ENCODE measurements at regions not wholly inside any gene's neighbourhood (a gene's known extent, or its start where the extent isn't known, plus 50 kb on each side); places are given as distances from the start of the nearest gene placed in this dataset.
A peak's percentile ranks its signal among the peaks of the same experiment; 100 is the strongest.

- ChIA-PET CTCF (no interaction called here), POLR2A (no interaction called here)
- H3K4me1 ChIP-seq: no peaks in the 10 kb centered on the region
- H3K4me3 ChIP-seq (ENCODE audit: low read depth, low read length): no peak overlapping the region
- BruUV-seq (replicated peaks): no TSS peak
- H3K36me3 Mint-ChIP-seq (ENCODE audit: insufficient read depth, unreplicated experiment): no peaks in the 10 kb centered on the region
- no peaks in the 10 kb centered on the region for H3K9me3 Mint-ChIP-seq (ENCODE audit: unreplicated experiment)
- H3K36me3 ChIP-seq (ENCODE audit: control insufficient read depth, insufficient read depth, low read length): no peaks in the 10 kb centered on the region
- no peaks in the 10 kb centered on the region for H3K4me1 Mint-ChIP-seq (ENCODE audit: low read depth, unreplicated experiment)
- intact Hi-C loops (cut with micrococcal nuclease; ENCODE audit: unreplicated experiment): no loop called here
- no peak for TF ChIP-seq CTCF (IDR thresholded peaks at IDR 0.05; ENCODE audit: insufficient read depth in 1 of 2, low read depth in 1 of 2, low read length in 1 of 2, severe bottlenecking in 1 of 2, unreplicated experiment in 1 of 2)
- H3K27ac Mint-ChIP-seq (ENCODE audit: unreplicated experiment): no peak overlapping the region
- H3K27me3 ChIP-seq (replicated peaks; ENCODE audit: control insufficient read depth, insufficient read depth, low read length): no peaks in the 10 kb centered on the region
- H3K9me3 ChIP-seq: no peaks in the 10 kb centered on the region
- no peak overlapping the region for H3K4me3 Mint-ChIP-seq (ENCODE audit: unreplicated experiment)
- H3K27me3 Mint-ChIP-seq (ENCODE audit: insufficient read depth, unreplicated experiment): no peaks in the 10 kb centered on the region
- DNase-seq: no peak
These were observed 392.9 kb downstream of the IPMK start for GRCh38 chr10:57874810-57875209.

GRCh38 chr10:57867241-57867640, 400.5 kb downstream of the IPMK start:
- intact Hi-C loops (cut with micrococcal nuclease; ENCODE audit: unreplicated experiment): no loop called here
- POLR2A ChIA-PET: no interaction called here
- no peaks in the 10 kb centered on the region for H3K36me3 Mint-ChIP-seq (ENCODE audit: insufficient read depth, unreplicated experiment)
- H3K27ac Mint-ChIP-seq (ENCODE audit: unreplicated experiment): no peak overlapping the region
- H3K4me1 Mint-ChIP-seq (ENCODE audit: low read depth, unreplicated experiment): peaks cover 27% of the 10 kb centered on the region
- BruUV-seq (replicated peaks): no TSS peak
- TF ChIP-seq CTCF (IDR thresholded peaks at IDR 0.05; ENCODE audit: insufficient read depth in 1 of 2, low read depth in 1 of 2, low read length in 1 of 2, severe bottlenecking in 1 of 2, unreplicated experiment in 1 of 2): no peak
- Histone ChIP-seq H3K36me3 (ENCODE audit: control insufficient read depth, insufficient read depth, low read length) (no peaks in the 10 kb centered on the region), H3K27me3 (replicated peaks; ENCODE audit: control insufficient read depth, insufficient read depth, low read length) (no peaks in the 10 kb centered on the region), H3K9me3 (no peaks in the 10 kb centered on the region), H3K4me3 (ENCODE audit: low read depth, low read length) (no peak overlapping the region), H3K4me1 (peaks cover 29% of the 10 kb centered on the region)
- no peaks in the 10 kb centered on the region for H3K9me3 Mint-ChIP-seq (ENCODE audit: unreplicated experiment)
- no peak for DNase-seq
- no peak overlapping the region for H3K4me3 Mint-ChIP-seq (ENCODE audit: unreplicated experiment)
- CTCF ChIA-PET: no interaction called here
- H3K27me3 Mint-ChIP-seq (ENCODE audit: insufficient read depth, unreplicated experiment): no peaks in the 10 kb centered on the region

- H3K4me3 Mint-ChIP-seq (ENCODE audit: unreplicated experiment): peak overlapping the region; percentile 36
- H3K36me3 ChIP-seq (ENCODE audit: control insufficient read depth, insufficient read depth, low read length): no peaks in the 10 kb centered on the region
- no peaks in the 10 kb centered on the region for H3K27me3 ChIP-seq (replicated peaks; ENCODE audit: control insufficient read depth, insufficient read depth, low read length)
- intact Hi-C loops (cut with micrococcal nuclease; ENCODE audit: unreplicated experiment): loop anchor here (1.0 to 2.0 kb wide), 6 partner anchors 26 to 200 kb away; no protein-coding TSS in a partner anchor
- no peaks in the 10 kb centered on the region for H3K27me3 Mint-ChIP-seq (ENCODE audit: insufficient read depth, unreplicated experiment)
- ChIA-PET POLR2A (no interaction called here), CTCF (interaction anchor here (0.9 kb wide), 1 partner anchor 288 kb away, joined by 3 read pairs; no protein-coding TSS in a partner anchor)
- no peaks in the 10 kb centered on the region for H3K9me3 Mint-ChIP-seq (ENCODE audit: unreplicated experiment)
- TSS peak; percentile 63 for BruUV-seq (replicated peaks)
- H3K36me3 Mint-ChIP-seq (ENCODE audit: insufficient read depth, unreplicated experiment): no peaks in the 10 kb centered on the region
- TF ChIP-seq CTCF (IDR thresholded peaks at IDR 0.05; ENCODE audit: insufficient read depth in 1 of 2, low read depth in 1 of 2, low read length in 1 of 2, severe bottlenecking in 1 of 2, unreplicated experiment in 1 of 2): no peak
- peaks cover 29% of the 10 kb centered on the region for H3K4me1 ChIP-seq
- no peaks in the 10 kb centered on the region for H3K9me3 ChIP-seq
- peaks cover 27% of the 10 kb centered on the region for H3K4me1 Mint-ChIP-seq (ENCODE audit: low read depth, unreplicated experiment)
- peak; percentile 85 to 86 for DNase-seq
- peak overlapping the region; percentile 86 for H3K27ac Mint-ChIP-seq (ENCODE audit: unreplicated experiment)
- no peak overlapping the region for H3K4me3 ChIP-seq (ENCODE audit: low read depth, low read length)
These were observed 402.7 kb downstream of the IPMK start for GRCh38 chr10:57864765-57865680.

Data from Caco-2 (cell line).